ENCODE measurements at regions not wholly inside any gene's neighbourhood (a gene's known extent, or its start where the extent isn't known, plus 50 kb on each side); places are given as distances from the start of the nearest gene placed in this dataset.

DNA sequence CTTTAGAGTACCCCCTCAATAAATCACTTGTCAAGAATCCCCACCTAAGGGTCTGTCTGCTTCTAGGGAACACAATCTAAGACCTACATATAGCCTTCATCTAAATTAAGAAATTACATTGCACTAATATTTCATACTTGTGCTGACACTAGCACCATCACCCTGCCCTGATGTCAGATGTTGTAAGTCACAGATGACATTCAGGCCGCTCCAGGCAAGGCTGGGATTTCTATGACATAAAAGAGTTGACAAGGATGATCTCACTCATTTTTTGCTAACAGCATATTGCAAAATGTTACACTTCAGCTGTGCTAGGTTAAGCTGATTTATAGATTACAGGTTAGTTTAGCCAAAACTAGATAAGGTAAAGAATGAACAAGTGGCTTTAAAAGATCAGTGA, 372.5 kb upstream of the GRIA1 start:
- no peaks in the 10 kb centered on the region for H3K27me3 ChIP-seq (ENCODE audit: control insufficient read depth in 1 of 2, insufficient read depth in 2 of 2, low read length in 2 of 2)
- H3K4me3 ChIP-seq (replicated peaks in 1 of 3; ENCODE audit: insufficient read depth in 1 of 3, low read depth in 2 of 3, low read length in 3 of 3), result no peak overlapping the region
- no peak overlapping the region for H3K27ac ChIP-seq (ENCODE audit: extremely low read length, insufficient read depth, low read length)
- no TSS peak for BruUV-seq (replicated peaks)
- no peaks in the 10 kb centered on the region for H3K79me2 ChIP-seq (ENCODE audit: insufficient read depth, low read length)
- TF ChIP-seq MYNN (CRISPR knock-in tag; IDR thresholded peaks at IDR 0.05; ENCODE audit: low read depth) (no peak), ELF4 (CRISPR knock-in tag; IDR thresholded peaks at IDR 0.05; ENCODE audit: borderline replicate concordance) (no peak), ZNF577 (CRISPR knock-in tag; IDR thresholded peaks at IDR 0.05; ENCODE audit: borderline replicate concordance, low read depth) (no peak), SMARCE1 (IDR thresholded peaks at IDR 0.05; ENCODE audit: borderline replicate concordance) (no peak), ZFP36 (IDR thresholded peaks at IDR 0.05; ENCODE audit: borderline replicate concordance, low read depth, low read length, partially characterized antibody) (no peak), ADNP (CRISPR knock-in tag; IDR thresholded peaks at IDR 0.05) (no peak), ZC3H13 (CRISPR knock-in tag; IDR thresholded peaks at IDR 0.05) (no peak), ZNF775 (CRISPR knock-in tag; IDR thresholded peaks at IDR 0.05; ENCODE audit: borderline replicate concordance) (no peak), MLLT10 (CRISPR knock-in tag; IDR thresholded peaks at IDR 0.05) (no peak), SMAD3 (CRISPR knock-in tag; IDR thresholded peaks at IDR 0.05) (no peak), PHB2 (IDR thresholded peaks at IDR 0.05; ENCODE audit: partially characterized antibody) (no peak), ZFP82 (CRISPR knock-in tag; IDR thresholded peaks at IDR 0.05; ENCODE audit: borderline replicate concordance) (no peak), SNAPC2 (CRISPR knock-in tag; IDR thresholded peaks at IDR 0.05) (no peak), MEIS1 (CRISPR knock-in tag; IDR thresholded peaks at IDR 0.05; ENCODE audit: borderline replicate concordance) (no peak)
- TF ChIP-seq, protein P1, sequence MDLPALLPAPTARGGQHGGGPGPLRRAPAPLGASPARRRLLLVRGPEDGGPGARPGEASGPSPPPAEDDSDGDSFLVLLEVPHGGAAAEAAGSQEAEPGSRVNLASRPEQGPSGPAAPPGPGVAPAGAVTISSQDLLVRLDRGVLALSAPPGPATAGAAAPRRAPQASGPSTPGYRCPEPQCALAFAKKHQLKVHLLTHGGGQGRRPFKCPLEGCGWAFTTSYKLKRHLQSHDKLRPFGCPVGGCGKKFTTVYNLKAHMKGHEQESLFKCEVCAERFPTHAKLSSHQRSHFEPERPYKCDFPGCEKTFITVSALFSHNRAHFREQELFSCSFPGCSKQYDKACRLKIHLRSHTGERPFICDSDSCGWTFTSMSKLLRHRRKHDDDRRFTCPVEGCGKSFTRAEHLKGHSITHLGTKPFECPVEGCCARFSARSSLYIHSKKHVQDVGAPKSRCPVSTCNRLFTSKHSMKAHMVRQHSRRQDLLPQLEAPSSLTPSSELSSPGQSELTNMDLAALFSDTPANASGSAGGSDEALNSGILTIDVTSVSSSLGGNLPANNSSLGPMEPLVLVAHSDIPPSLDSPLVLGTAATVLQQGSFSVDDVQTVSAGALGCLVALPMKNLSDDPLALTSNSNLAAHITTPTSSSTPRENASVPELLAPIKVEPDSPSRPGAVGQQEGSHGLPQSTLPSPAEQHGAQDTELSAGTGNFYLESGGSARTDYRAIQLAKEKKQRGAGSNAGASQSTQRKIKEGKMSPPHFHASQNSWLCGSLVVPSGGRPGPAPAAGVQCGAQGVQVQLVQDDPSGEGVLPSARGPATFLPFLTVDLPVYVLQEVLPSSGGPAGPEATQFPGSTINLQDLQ (CRISPR knock-in tag; IDR thresholded peaks at IDR 0.05), result no peak
- ChIA-PET POLR2A (no interaction called here), CTCF (ENCODE audit: low intra/inter-chr PET ratio, low total read pairs) (no interaction called here)
- H3K4me2 ChIP-seq (ENCODE audit: low read depth, low read length), result no peak overlapping the region
- H3K36me3 ChIP-seq (replicated peaks in 1 of 2; ENCODE audit: control insufficient read depth in 1 of 2, insufficient read depth in 2 of 2, low read length in 2 of 2), result no peaks in the 10 kb centered on the region
- intact Hi-C loops (cut with micrococcal nuclease; ENCODE audit: unreplicated experiment), result no loop called here
- in situ Hi-C loops (cut with HindIII; ENCODE audit: extremely low pct_ligation_motif_present, low pct_unique_long_range_greater_than_20kb), result no loop called here
- H2AFZ ChIP-seq (ENCODE audit: low read length), result no peak overlapping the region
- 0% methylated on average over 1 of the region's 1 CpG for WGBS (ENCODE audit: low lambda C conversion rate)
- no peak overlapping the region for H3K9ac ChIP-seq (ENCODE audit: insufficient read depth, low read depth, low read length)
- ATAC-seq (no peak), DNase-seq (ENCODE audit: low spot score) (no peak), FAIRE-seq (no peak)
- no peaks in the 10 kb centered on the region for H3K4me1 ChIP-seq (ENCODE audit: insufficient read depth, low read length)
- H4K20me1 ChIP-seq (ENCODE audit: insufficient read depth, low read length), result no peaks in the 10 kb centered on the region
- peaks cover 43% of the 10 kb centered on the region for H3K9me3 ChIP-seq (ENCODE audit: low read length)
